HG03025 (cell line): ENCODE measurements at regions not wholly inside any gene's neighbourhood (a gene's known extent, or its start where the extent isn't known, plus 50 kb on each side); places are given as distances from the start of the nearest gene placed in this dataset.
"Not testable (repeated sequence)": the region's sequence is repeated elsewhere in the genome, so short reads cannot be mapped to it uniquely, and the experiment has no call there.

Experiments used
- ATAC-seq: cut with Tn5 transposase; IDR thresholded peaks from one replicate; pipeline ENCODE4 v1.9.1; 2021; ENCODE audit warnings: mild to moderate bottlenecking, moderate library complexity; ENCODE audit not compliant: unreplicated experiment, low FRiP score

DNA sequence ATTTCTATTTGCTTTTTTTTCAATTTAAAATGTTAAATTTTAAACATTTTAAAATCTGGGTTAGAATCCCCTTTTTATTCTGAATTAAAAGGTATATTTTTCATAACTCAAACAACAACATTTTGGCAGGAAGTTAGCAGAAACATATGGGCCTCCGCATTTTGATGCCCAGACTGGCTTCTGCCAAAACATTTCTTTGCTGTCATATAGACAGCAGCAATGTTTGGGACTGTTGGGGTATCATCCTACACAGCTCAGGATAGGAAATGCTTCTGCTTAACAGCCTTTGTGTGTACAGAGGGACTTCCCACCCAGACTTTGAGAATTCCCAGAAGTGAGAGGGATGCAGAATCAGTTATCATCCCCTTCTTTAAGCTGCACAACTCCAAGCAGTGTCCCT lies 155.4 kb upstream of the PARD3B start:
- no peak for ATAC-seq

DNA sequence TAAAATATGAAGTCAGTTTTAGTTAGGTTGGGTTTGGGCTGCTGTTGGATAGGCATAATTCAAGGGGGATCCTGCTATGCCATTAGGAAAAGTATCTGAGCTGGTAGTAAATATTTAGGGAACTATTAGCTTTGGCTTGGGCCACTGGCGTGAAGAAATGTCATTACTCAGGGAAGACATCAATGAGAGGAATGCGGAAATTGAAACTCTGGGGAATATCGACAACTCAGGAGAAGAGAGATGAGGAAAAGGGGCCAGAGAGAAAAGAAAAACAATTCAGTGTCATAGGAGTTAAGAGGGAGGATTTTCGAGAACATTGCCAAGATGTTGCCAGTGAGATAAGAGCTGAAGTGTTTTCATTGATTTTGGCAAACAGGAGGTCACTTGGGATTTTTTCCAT lies 149.7 kb upstream of the PARD3B start:
- no peak for ATAC-seq

DNA sequence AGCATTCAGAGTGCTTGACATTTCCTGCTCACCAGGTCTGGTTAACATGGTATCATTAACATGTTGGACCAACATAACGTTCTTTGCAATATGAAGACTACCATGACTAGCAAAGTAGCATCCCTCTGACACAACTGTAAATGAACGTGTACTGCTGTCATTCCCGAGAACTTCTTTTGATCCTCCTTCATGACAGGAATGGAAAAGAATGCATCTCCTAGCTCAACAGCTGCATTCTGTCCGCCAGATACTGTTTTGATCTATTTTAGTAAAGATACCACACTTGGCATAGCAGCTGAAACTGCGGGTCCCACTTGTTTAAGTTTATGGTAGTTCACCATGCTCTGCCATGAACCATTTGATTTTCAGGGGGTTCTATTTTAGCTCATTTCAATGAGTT lies 144.2 kb upstream of the PARD3B start:
- ATAC-seq, result no peak

DNA sequence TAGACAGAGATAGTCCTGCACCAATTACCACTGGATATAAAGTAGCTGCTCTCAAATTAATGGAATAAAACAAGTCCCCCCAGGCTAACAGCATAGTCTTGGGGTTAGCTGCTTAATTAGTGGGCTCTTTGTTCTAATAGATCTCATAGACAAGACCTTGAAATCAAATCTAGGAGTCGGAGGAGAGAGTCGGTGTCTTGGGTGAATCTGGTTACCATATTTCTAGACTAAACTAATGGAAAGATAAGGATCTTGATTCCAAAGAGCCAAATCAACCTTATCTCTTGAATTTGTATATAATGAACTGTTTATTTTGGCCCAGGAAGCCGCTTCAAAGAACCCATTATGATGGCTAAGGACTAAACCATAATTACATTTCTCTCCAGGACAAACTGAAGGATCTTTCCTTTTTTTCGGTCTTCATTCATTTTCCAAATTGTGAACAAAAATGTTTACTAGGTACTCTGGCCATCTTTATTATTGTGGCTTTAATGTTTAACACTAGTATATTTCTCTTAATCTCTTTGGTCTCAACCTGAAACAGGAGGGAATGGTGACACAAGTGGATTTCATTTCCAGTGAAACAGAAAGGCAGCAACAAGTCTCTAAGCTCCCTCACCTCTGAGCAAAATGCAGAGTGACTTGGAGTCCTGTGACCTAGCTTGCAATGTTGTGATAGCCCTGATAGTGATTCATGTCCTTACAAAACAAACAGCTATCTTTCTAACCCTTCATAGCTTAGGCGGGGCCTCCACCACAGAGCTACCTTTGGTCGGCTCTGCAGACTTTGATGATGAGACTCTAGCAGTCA lies 137.9 kb upstream of the PARD3B start:
- no peak for ATAC-seq

DNA sequence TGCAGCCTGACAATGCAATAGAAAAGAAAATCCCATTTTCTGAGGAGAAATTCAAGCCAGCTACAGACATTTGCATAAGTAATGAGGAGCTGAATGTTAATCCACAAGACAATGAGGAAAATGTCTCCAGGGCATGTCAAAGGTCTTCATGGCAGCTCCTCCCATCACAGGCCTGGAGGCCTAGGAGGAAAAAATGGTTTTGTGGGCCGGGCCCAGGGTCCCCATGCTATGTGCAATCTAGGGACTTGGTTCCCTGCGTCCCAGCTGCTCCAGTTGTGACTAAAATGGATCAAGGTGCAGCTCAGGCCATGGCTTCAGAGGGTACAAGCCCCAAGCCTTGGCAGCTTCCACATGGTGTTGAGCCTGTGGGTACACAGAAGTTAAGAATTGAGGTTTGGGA lies 132.5 kb upstream of the PARD3B start:
- ATAC-seq, result not testable (repeated sequence)

DNA sequence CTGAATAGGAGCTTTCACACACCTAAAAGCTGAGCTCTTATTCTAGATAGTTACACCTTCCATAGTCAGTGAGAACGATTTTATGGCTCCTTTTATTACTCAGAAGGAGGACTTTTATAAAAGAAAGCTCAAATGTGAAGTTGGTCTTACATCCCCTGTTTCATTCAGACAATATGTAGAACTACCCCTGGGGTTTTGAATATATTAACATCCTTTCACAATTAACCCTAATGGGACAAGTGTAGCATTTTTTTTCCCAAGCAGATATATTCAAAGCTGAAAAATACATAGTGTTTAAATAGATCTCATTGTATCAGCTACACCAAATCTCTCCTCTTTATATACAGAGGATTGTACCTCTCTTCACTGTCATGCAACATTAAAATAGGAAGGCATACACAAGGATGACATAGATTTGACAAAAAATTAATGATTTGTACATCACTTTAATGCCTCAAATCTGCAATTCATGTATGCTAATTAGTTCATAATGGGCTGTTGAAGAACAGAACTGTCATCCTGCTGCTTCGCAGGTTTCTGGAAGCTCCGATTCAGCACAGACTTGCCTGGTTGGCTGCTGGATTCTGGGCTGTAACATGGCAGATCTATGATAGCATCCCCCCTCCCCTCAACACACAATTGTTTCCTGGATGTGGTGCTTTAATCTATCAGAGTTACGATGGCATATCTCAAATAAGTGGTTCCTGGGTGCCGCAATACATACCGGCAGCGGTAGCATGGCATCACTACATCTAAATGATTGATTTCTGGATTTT lies 129.7 kb upstream of the PARD3B start:
- ATAC-seq, result no peak

DNA sequence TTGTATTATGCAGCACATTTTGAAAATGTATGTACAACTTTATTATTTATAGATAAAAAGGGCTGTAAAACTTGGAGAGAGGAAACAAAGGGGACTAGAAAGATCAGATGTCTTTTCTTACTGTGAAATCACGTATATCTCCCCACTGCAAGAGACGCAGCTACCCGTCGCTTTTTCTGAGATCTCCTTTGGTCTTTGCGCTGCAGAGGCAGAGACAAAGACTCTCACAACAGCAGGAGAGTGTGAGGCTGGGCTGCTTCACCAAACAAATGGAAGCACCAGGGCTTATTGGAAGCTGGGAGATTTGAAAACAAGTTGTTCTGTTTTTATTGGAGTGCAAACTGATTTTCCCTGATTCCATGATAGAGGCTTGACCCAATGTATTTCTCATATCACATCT lies 129.0 kb upstream of the PARD3B start:
- no peak for ATAC-seq

DNA sequence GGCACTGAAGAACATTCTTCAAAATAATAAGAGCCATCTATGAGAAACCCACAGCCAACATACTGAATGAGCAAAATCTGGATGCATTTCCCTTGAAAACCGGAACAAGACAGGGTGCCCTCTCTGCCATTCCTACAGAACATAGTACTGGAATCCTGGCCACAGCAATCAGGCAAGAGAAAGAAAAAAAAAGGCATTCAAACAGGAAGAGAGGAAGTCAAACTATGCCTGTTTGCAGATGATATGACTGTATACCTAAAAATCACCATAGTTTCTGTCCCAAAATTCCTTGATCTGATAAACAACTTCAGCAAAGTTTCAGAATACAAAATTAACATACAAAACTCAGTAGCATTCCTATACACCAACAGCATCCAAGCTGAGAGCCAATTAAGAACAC lies 119.5 kb upstream of the PARD3B start:
- ATAC-seq, result no peak

DNA sequence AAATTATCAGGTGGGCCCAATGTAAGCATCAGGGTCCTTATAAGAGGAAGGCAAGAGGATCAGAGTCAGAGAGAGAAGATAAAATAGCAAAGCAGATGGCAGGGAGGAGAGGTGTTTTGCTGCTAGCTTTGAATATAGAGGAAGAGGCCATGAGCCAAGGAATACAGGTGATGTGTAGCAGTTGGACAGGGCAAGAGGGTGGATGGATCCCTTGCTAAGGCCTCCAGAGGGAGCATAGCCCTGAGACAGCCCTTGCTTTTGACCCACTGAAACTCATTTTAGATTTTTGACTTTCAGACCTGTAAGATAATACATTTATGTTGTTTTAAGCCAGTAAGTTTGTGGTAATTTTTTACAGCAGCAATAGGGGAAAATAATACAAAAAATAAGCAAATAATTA lies 116.6 kb upstream of the PARD3B start:
- ATAC-seq, result no peak

DNA sequence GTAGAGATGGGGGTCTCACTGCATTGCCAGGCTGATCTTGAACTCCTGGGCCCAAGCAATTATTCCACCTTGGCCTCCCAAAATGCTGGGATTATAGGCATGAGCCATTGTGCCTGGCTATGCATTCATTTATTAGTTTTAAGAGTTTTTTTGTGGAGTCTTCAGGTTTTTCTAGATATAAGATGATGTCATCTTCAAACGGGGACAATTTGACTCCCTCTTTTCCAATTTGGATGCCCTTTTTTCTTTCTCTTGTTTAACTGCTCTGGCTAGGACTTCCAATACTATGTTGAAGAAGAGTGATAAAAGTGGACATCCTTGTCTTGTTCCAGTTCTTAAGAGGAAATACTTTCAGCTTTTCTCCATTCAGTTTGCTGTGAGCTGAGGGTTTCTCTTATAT lies 113.7 kb upstream of the PARD3B start:
- no peak for ATAC-seq

DNA sequence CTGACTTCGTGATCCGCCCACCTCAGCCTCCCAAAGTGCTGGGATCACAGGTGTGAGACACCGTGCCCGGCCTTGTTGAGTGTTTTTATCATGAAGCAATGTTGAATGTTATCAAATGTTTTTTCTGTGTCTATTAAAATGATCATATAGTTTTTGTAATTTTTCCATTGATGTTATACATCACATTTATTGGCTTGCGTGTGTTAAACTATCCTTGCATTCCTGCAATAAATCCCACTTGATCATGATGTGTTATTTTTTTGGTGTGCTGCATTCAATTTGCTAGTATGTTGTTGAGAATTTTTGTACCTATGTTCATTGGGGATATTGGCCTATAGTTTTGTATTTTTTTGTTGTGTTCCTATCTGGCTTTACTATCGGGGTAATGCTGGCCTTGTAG lies 113.1 kb upstream of the PARD3B start:
- no peak for ATAC-seq

DNA sequence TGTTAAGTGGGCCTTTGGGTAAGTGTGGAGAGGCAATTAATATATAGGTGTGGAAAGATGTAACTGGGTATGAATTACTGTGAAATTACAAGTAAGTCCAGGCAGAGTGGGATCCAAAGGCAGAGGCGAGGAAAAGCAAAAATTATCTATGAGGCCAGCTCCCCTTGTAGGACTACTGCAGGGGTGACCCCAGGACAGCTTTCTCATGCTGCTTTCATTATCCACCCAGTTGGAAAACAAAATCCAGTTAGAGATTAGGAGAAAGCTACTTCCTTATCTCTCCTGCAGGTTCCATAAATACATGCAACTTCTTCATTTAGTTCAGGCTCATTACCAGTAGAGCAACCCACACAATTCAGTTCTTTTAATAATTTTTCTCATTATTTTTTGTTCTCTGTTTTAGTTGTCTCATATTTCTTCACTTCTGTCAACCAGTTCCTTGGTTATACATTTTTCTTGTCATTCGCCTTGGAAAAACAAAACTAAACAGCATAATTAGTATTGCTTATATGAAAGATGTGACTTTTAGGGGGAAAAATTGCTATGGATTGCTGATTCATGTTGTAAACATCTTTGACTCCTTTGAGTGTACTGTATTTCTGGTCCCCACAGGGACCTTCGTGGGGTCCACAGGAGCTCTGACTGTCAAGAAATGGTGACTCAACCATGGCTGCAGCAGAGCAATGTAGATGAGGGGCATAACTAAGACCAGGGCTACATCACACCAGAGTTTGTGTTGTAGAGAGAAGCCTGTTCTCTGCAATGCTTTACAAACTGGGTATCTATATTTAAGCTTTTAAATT lies 110.4 kb upstream of the PARD3B start:
- no peak for ATAC-seq

DNA sequence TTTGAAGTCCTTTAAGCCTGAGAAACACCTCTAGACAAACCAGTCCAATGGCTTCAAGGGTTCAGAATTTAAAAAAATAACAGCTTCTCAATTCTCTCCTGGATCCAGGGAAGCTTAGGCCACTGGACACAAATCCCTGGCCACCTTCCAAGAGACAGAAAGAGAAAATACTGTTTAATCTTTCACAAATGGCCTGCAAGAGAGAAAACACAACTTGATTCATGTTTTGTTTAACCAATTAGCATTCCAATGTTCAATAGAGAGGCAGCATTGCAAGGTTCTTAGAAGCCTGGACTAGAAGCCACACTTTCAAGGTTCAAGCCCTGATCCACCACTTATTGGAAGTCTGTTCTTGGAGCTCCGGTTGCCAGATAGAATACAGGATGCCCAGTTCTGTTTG lies 109.0 kb upstream of the PARD3B start:
- ATAC-seq, result no peak

DNA sequence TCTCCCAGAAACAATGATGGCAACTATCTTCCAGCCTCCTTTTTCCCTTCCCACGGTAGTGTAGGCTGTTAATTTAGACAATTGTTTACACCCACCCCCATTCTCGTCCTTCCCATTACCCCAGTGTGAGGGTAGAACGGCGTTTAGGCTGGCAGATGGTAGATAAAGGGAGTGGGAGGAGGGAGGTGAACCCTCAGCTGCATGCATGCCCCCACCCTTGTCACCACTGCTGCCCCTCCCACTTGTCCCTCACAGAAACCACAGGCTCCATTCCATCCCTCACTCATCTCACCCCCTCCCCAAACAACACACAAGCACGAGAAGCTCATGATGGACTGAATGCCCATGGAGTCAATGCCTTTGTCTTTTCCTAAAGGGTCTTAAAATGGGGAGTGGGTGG lies 107.9 kb upstream of the PARD3B start:
- no peak for ATAC-seq

DNA sequence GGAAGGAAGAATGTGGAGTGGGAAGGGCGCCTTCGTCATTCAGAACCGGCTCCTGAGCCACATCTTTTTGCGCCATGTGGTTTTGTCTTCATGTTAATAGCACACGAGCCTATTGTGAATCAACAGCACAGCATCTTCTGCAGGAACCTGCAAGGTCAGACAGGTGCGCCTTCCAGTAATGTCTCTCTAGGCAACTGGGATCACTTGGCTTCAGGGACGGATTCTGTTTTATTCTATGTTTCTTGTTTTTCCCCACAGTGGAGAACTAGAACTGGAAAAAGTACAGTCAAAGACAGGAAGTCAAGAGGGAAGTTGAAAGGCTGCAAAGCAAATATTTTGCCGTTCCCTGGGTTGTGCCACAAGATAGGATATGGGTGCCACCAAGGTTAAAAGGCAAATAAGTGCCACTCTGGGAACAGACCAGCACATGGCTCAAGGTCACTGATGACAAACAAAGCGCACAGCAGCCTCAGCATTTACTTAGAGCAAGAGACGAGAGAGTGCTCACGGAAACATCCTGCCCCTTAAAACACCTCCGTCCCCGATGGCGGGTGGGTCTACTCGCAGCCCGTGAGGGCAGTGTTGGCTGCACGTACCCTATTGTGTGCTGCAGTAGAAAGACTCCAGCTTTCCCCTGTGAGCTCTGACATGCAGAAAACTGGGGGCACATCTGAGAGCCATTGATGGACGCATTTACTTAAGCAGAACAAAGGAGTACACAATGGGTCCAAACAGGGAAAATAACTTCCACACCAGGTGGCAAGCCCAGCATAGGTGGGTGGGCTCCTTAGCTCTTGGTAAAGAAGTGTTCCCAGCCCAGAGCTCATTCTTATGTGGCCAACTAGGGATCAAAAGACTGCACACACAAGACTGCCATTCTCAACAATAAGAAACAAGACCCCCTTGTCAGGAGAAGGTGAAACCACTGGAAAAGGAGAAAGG lies 107.2 kb upstream of the PARD3B start:
- ATAC-seq, result no peak

DNA sequence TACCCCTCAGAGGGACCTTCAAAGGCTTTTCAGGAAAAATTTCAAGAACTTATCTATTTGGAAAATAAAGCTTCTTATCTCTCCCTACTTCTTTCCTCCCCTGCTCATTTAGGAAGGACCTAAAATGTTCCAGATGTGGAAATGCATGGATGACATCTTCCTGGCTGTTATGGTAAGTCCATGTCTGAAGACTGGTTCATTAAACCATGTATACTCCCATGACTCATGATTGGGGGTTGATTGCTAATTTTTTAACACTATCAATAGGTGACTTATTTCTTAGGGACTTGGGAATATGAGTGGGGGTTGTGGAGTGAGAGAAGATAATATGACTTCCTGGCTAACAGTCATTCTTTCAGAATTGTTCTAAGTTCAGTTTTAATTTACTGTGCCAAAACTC lies 104.0 kb upstream of the PARD3B start:
- ATAC-seq, result no peak

DNA sequence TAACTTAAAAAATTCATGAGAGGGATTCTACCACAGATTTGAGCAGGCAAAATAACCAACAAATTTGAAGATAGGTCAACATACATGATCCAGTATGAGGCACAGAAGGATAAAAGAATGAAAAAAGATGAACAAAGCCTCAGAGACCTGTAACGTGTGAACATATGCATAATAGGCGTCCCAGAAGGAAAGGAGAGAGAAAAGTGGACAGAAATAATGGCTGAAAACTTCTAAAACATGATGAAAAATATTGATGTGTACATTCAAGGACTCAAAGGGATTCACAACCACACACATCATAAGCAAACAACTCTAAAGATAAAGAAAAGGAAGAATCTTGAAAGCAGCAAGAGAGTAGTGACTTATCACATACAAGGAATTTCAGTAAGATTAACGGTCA lies 100.1 kb upstream of the PARD3B start:
- ATAC-seq, result no peak

DNA sequence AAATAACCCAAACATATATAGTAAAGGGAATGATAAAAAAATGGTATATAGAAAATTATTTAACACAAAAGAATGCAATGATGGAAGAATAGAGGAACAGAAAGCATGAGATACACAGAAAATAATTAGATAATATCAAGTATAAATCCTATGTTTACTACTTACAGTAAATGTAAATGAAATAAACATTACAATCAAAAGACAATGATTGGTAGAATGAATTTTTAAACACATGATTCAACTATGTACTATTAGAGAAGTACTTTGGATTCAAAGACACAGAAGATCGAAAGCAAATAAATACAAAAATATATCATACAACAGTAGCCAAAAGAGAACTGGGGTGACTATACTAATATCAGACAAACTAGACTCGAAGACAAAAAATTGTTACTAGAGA lies 97.6 kb upstream of the PARD3B start:
- ATAC-seq, result no peak

DNA sequence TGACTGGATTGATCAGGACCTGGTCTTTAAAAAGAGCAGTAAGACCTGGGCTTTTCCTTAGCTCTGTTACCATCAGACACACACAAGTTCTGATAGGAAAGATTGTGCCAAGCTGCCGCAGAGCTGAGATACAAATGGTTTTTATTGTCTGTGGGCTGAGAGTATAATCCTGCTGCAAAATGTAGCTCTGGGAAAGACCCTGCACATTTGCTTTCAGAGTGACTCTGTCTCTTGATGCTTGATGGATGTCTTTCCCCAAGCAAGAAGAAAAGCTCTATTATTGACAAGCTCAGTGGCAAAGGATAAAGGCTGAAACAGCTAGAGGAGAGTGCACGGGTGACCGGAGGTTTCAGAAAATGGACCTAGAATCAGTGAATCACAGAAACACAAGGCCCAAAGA lies 95.3 kb upstream of the PARD3B start:
- no peak for ATAC-seq

DNA sequence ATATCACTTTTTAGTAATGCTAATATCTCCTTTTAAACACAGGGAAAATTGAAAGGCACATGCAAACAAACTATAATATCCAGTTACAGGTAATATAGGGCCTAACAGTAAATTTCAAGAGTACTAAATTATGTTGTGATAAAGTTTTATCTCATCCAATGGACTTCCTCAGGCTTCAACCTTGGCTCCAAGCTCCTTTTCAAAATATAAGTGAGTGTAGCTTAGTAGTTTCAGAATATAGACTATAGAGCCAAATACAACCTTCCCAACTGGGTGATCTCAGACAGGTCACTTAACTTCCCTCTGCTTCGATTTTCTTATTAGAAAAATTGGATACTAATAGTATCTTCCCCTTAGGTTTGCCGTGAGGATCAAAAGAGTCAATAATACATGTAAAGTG lies 93.5 kb upstream of the PARD3B start:
- ATAC-seq, result no peak
